HepG2 (cell line): ENCODE measurements at regions not wholly inside any gene's neighbourhood (a gene's known extent, or its start where the extent isn't known, plus 50 kb on each side); places are given as distances from the start of the nearest gene placed in this dataset.

ENCODE experiments used
- ATAC-seq: fragments of 200-7000 bp; cut with Tn5 transposase; 3 replicates; pipeline ENCODE4 v1.9.1; 2020; ENCODE audit warnings: mild to moderate bottlenecking, moderate library complexity
- BruUV-seq: library from RNA; stranded (reverse); fragments of 400-500 nt; replicated peaks from 2 replicates; lab custom pipeline; 2021; lab: Mats Ljungman, UMichigan
- CTCF ChIA-PET: fragments of 300-600 bp; formaldehyde crosslinking; extraction: SDS; loops from one replicate; lab custom pipeline; 2021; ENCODE audit warnings: low total read pairs, inconsistent platforms, low intra/inter-chr PET ratio; lab: Yijun Ruan, JAX
- POLR2A ChIA-PET: fragments of 350-600 bp; sonication (Branson Sonifier 250); formaldehyde crosslinking; loops from one replicate; lab custom pipeline; 2020; ENCODE audit warnings: antibody characterized with exemption, inconsistent platforms; lab: Yijun Ruan, JAX
- DNase-seq: peaks from one replicate; pipeline ENCODE4 v3.0.0-alpha.2; 2015; ENCODE audit warnings: low spot score
- FAIRE-seq: peaks from 3 replicates; lab custom pipeline; 2011; peaks lifted over from hg19 to GRCh38; lab: Jason Lieb, UNC
- H2AFZ ChIP-seq: one replicate; pipeline ENCODE4 v1.6.1; 2011; ENCODE audit warnings: low read length, inconsistent platforms
- H3K27ac ChIP-seq: fragments of 300-600 bp; 3 replicates; pipeline ENCODE4 v1.8.0; 2011; ENCODE audit warnings: mixed run types, mild to moderate bottlenecking, mixed read lengths, low read length, inconsistent platforms; ENCODE audit not compliant: insufficient read depth; ENCODE audit errors: extremely low read length
- H3K27me3 ChIP-seq, 2 experiments: fragments of 200-600 bp in 1 of 2; 2 replicates in 1 of 2; 3 replicates in 1 of 2; pipeline versions ENCODE4 v1.6.0 to v1.8.0; 2011; ENCODE audit warnings: low read length in 2 of 2, mild to moderate bottlenecking in 2 of 2, moderate library complexity in 2 of 2, inconsistent platforms in 1 of 2; ENCODE audit not compliant: insufficient read depth in 2 of 2, control insufficient read depth in 1 of 2
- H3K36me3 ChIP-seq, 2 experiments: fragments of 200-600 bp in 1 of 2; replicated peaks in 1 of 2; 2 replicates in 1 of 2; 3 replicates in 1 of 2; pipeline versions ENCODE4 v1.5.1 to v1.8.0; 2011; ENCODE audit warnings: low read length in 2 of 2, inconsistent platforms in 1 of 2; ENCODE audit not compliant: insufficient read depth in 2 of 2, control insufficient read depth in 1 of 2
- H3K4me1 ChIP-seq: 2 replicates; pipeline ENCODE4 v1.5.1; 2012; ENCODE audit warnings: low read length, inconsistent platforms; ENCODE audit not compliant: insufficient read depth
- H3K4me2 ChIP-seq: 2 replicates; pipeline ENCODE4 v1.6.0; 2011; ENCODE audit warnings: low read depth, low read length, inconsistent platforms
- H3K4me3 ChIP-seq, 3 experiments: fragments of 200-600 bp in 1 of 3; sonication (generic), shearing (Covaris generic) in 1 of 3; replicated peaks in 1 of 3; 2 replicates each; pipeline ENCODE4 v1.5.1; 2011 to 2016; ENCODE audit warnings: low read length in 3 of 3, inconsistent platforms in 2 of 3, low read depth in 2 of 3, mild to moderate bottlenecking in 2 of 3, control low read depth in 1 of 3, mixed read lengths in 1 of 3; ENCODE audit not compliant: insufficient read depth in 1 of 3
- H3K79me2 ChIP-seq: one replicate; pipeline ENCODE4 v1.6.1; 2011; ENCODE audit warnings: low read length, inconsistent platforms; ENCODE audit not compliant: insufficient read depth
- H3K9ac ChIP-seq: 2 replicates; pipeline ENCODE4 v1.6.0; 2011; ENCODE audit warnings: mild to moderate bottlenecking, low read depth, low read length, inconsistent platforms; ENCODE audit not compliant: insufficient read depth
- H3K9me3 ChIP-seq: 2 replicates; pipeline ENCODE4 v1.5.1; 2012; ENCODE audit warnings: mild to moderate bottlenecking, low read length
- H4K20me1 ChIP-seq: 2 replicates; pipeline ENCODE4 v1.6.0; 2011; ENCODE audit warnings: inconsistent platforms, mild to moderate bottlenecking, low read length, moderate library complexity; ENCODE audit not compliant: insufficient read depth
- ETV5 ChIP-seq: IDR thresholded peaks from 2 replicates; pipeline ENCODE4 v1.6.1; 2018; ENCODE audit warnings: missing biosample characterization, missing genetic modification reagents, inconsistent platforms, borderline replicate concordance
- MLLT10 ChIP-seq: sonication (generic); formaldehyde crosslinking; IDR thresholded peaks from 2 replicates; pipeline ENCODE4 v1.4.0; 2020; ENCODE audit warnings: missing genetic modification reagents
- RFX5 ChIP-seq: IDR thresholded peaks from 2 replicates; pipeline ENCODE4 v1.6.1; 2011; ENCODE audit warnings: low read depth, low read length, improper control_type of control experiment
- SPEN ChIP-seq: sonication (generic); formaldehyde crosslinking; IDR thresholded peaks from 2 replicates; pipeline ENCODE4 v1.5.1; 2020; ENCODE audit warnings: low read depth, mild to moderate bottlenecking, missing genetic modification reagents
- STAT5B ChIP-seq: sonication (generic); formaldehyde crosslinking; IDR thresholded peaks from 2 replicates; pipeline ENCODE4 v1.4.0; 2020; ENCODE audit warnings: missing genetic modification reagents
- ZFP36L2 ChIP-seq: sonication (generic); formaldehyde crosslinking; IDR thresholded peaks from 2 replicates; pipeline ENCODE4 v1.4.0; 2020; ENCODE audit warnings: missing genetic modification reagents
- ZNF30 ChIP-seq: sonication (generic); formaldehyde crosslinking; IDR thresholded peaks from 2 replicates; pipeline ENCODE4 v1.5.0; 2020; ENCODE audit warnings: mild to moderate bottlenecking, missing genetic modification reagents
- ZNF326 ChIP-seq: sonication (generic); formaldehyde crosslinking; IDR thresholded peaks from 2 replicates; pipeline ENCODE4 v1.4.0; 2020; ENCODE audit warnings: missing genetic modification reagents, borderline replicate concordance
- ZNF790 ChIP-seq: sonication (generic); formaldehyde crosslinking; IDR thresholded peaks from 2 replicates; pipeline ENCODE4 v1.8.0; 2022; ENCODE audit warnings: missing genetic modification reagents, mild to moderate bottlenecking, borderline replicate concordance
- ZSCAN9 ChIP-seq: IDR thresholded peaks from 2 replicates; pipeline ENCODE4 v1.6.1; 2016; ENCODE audit warnings: borderline replicate concordance
- WGBS: methylation state at CpG from one replicate; pipeline ENCODE4 v1.1.6; 2017; ENCODE audit warnings: low lambda C conversion rate; 5-methylcytosine and 5-hydroxymethylcytosine counted together
- in situ Hi-C: cut with HindIII; loops from 2 replicates; pipeline ENCODE4 v1.10.0; 2017; ENCODE audit warnings: low pct_unique_long_range_greater_than_20kb; ENCODE audit not compliant: extremely low pct_ligation_motif_present
- intact Hi-C: fragments of 100-400 bp; cut with micrococcal nuclease; formaldehyde crosslinking; loops from one replicate; pipeline ENCODE4 v1.10.0; 2022; ENCODE audit not compliant: unreplicated experiment
- TF ChIP-seq, protein P1 (sequence below): sonication (generic); formaldehyde crosslinking; IDR thresholded peaks from 2 replicates; pipeline ENCODE4 v1.5.1; 2020; ENCODE audit warnings: mild to moderate bottlenecking, missing genetic modification reagents, borderline replicate concordance
- TF ChIP-seq, protein P2 (sequence below): sonication (generic); formaldehyde crosslinking; IDR thresholded peaks from 2 replicates; pipeline ENCODE4 v1.5.1; 2020; ENCODE audit warnings: missing genetic modification reagents, mild to moderate bottlenecking, borderline replicate concordance
- TF ChIP-seq, protein P3 (sequence below): IDR thresholded peaks from 2 replicates; pipeline ENCODE4 v1.6.1; 2016; ENCODE audit warnings: low read depth, borderline replicate concordance

GRCh38 chr14:61191733-61192132 is 89.4 kb downstream of the TMEM30B start (continued):
- TF ChIP-seq, protein P1, sequence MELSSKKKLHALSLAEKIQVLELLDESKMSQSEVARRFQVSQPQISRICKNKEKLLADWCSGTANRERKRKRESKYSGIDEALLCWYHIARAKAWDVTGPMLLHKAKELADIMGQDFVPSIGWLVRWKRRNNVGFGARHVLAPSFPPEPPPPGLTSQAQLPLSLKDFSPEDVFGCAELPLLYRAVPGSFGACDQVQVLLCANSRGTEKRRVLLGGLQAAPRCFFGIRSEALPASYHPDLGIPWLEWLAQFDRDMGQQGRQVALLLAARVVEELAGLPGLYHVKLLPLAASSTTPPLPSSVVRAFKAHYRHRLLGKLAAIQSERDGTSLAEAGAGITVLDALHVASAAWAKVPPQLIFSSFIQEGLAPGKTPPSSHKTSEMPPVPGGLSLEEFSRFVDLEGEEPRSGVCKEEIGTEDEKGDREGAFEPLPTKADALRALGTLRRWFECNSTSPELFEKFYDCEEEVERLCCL, result no peak
- TF ChIP-seq ZNF30 (CRISPR knock-in tag) (no peak), ZFP36L2 (CRISPR knock-in tag) (no peak), MLLT10 (CRISPR knock-in tag) (no peak), ZNF790 (CRISPR knock-in tag) (no peak), ZSCAN9 (CRISPR knock-in tag) (no peak), STAT5B (CRISPR knock-in tag) (no peak)

GRCh38 chr14:61190341-61190740 is 90.8 kb downstream of the TMEM30B start:
- intact Hi-C loops, result no loop called here
- no peak overlapping the region for H3K9ac ChIP-seq
- no peaks in the 10 kb centered on the region for H3K9me3 ChIP-seq
- no peak for ATAC-seq
- H3K79me2 ChIP-seq, result no peaks in the 10 kb centered on the region
- no peak overlapping the region for H2AFZ ChIP-seq
- no peak overlapping the region for H3K4me3 ChIP-seq
- 45% methylated on average over 6 of the region's 6 CpGs for WGBS
- no peaks in the 10 kb centered on the region for H3K36me3 ChIP-seq
- H3K4me2 ChIP-seq, result no peak overlapping the region
- TF ChIP-seq RFX5 (no peak), SPEN (CRISPR knock-in tag) (no peak), ETV5 (CRISPR knock-in tag) (no peak), ZNF326 (CRISPR knock-in tag) (no peak)
- TF ChIP-seq, protein P2, sequence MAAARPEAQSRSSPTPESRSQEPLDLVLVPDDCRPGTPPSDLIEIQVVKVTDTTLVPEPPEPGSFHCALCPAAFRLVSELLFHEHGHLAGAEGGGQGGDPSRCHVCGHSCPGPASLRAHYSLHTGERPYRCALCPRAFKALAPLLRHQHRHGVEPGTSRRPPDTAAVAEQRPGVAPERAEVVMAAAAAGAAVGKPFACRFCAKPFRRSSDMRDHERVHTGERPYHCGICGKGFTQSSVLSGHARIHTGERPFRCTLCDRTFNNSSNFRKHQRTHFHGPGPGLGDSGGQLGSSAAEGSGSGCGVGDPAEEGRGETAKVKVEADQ, result no peak
- TF ChIP-seq, protein P3, sequence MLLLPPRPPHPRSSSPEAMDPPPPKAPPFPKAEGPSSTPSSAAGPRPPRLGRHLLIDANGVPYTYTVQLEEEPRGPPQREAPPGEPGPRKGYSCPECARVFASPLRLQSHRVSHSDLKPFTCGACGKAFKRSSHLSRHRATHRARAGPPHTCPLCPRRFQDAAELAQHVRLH (CRISPR knock-in tag), result no peak
- no peak for FAIRE-seq
- H3K27me3 ChIP-seq, result peaks cover 0 to 4% of the 10 kb centered on the region in 2 experiments; a peak in 2 of 5 replicates
- H3K4me1 ChIP-seq, result peaks cover 32% of the 10 kb centered on the region
- ChIA-PET CTCF (no interaction called here), POLR2A (no interaction called here)
- no TSS peak for BruUV-seq
- in situ Hi-C loops, result loop anchor here (10.0 to 25.0 kb wide), 2 partner anchors 153 to 566 kb away; no protein-coding TSS in a partner anchor
- no peaks in the 10 kb centered on the region for H4K20me1 ChIP-seq
- no peak overlapping the region for H3K27ac ChIP-seq
- DNase-seq, result no peak
